ENCODE measurements at regions not wholly inside any gene's neighbourhood (a gene's known extent, or its start where the extent isn't known, plus 50 kb on each side); places are given as distances from the start of the nearest gene placed in this dataset.

DNA sequence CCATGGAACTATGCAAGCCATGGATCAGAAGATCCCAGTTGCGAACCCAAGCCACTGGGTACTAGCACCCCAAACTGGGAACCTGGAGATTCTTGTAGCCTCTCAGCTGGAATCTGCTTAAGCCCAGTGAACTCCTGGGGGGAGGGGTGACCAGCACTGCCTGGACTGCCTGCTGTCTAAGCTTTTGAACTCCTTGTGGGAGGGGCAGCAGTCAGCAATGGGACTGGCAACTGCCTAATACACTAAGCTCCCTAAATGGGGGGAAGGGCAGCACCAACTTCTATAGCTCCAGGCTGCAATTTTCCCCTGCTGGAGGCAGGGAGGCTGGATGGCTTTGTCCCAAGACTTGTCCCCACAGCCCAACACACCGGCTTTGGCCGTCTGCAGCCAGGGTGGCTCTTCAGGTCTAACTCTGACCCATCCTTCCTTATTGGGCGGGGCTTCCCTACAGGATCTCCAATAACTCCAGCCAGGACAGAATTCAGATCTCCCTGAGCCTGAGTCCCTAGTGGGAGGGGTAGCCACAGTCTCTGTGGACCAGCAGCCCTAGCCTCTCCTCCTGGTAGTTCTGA is 485.1 kb downstream of the SOX5 start:
- DNase-seq (ENCODE audit: low spot score): no peak

- no peak for DNase-seq (ENCODE audit: low spot score)
Measured at GRCh38 chr12:23472329-23472971, 477.0 kb downstream of the SOX5 start.

DNA sequence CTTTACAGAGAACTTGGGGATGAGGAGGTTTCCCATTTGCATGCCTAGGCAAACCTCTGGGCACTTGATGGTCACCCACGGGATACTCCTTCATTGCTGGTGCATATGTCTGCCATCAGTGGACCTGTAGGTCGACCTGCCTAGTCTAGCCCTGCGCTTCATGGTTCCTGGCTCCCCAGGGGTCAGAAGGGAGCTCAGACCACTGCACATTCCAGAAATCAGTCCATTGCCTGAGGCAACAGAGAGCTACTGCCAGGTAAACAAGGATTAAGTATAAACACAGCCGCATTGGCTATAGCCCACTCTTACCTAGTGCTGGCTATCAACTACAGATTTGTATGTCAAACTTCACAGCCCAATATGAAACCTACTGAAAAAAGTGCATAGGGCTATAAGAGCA is 476.4 kb downstream of the SOX5 start:
- DNase-seq (ENCODE audit: low spot score): no peak

GRCh38 chr12:23474438-23474976 is 475.0 kb downstream of the SOX5 start:
- DNase-seq (ENCODE audit: low spot score): no peak
